ENCODE measurements at regions not wholly inside any gene's neighbourhood (a gene's known extent, or its start where the extent isn't known, plus 50 kb on each side); places are given as distances from the start of the nearest gene placed in this dataset.
"Not testable (repeated sequence)": the region's sequence is repeated elsewhere in the genome, so short reads cannot be mapped to it uniquely, and the experiment has no call there.

DNA sequence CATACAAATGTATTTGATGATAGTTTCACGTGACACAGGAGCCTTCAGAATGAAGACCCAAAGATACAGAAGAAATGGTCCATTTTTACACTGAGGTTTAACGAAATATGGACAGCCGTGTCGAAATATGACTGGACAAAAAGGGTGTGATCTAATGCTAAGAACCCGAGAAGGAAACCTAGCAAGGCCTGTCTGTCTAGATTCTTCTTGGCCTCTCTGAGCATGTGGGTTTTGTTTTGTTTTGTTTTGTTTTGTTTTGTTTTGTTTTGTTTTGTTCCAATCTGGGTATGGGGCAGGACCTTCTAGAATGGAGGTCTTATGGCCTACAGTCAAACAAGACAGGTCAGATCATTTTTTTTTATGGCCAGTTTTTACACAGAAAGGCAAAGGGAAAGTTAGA lies 242.7 kb upstream of the STT3B start:
- DNase-seq (ENCODE audit: low spot score), result no peak

DNA sequence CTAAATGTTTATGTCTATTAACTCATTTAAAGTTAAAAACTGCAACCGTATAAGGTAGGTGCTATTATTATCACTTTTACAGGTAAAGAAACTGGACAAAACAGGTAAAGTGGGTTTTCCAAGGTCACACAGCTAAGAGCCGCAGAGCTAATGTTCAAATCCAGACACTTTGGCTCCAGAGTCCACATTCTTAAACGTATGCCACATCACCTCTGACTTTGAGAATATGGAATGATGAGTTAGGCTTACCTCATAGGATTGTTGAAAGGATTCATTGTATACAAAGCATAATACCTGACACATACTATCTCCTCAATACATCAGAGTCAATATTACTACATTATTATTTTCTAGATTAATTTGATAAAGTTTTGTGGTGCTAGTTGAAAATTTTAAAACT lies 240.9 kb upstream of the STT3B start:
- DNase-seq (ENCODE audit: low spot score), result no peak

DNA sequence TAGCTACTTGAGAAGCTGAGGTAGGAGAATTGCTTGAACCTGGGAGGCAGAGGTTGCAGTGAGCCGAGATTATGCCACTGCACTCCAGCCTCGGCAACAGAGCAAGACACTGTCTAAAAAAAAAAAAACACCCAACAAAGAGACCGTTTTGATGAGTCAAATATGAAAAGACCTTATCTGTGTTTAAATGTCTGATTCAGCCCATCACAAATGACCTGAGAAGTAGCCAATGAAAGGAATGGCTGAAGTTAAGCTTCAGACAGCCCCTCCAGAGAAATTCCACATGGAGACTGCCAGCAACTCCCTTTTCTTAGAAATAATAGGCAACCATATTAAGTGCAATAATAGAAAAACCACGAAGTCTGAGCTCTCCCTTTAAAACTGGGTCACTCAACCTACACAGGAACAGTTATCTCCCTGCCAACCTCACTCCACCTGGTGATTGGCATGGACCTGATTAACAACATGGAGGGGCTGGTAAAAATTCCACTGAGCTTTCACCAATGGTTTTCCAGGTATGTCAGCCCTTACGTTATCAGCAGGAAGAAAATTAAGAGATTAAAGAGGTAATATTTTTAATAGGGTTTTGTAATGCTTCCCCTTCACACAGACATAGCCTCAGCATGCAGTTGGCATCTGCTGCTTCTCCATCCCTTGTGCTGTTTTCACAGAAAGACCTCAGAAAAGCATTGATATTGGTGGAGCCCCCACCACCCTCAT lies 238.1 kb upstream of the STT3B start:
- DNase-seq (ENCODE audit: low spot score), result no peak

DNA sequence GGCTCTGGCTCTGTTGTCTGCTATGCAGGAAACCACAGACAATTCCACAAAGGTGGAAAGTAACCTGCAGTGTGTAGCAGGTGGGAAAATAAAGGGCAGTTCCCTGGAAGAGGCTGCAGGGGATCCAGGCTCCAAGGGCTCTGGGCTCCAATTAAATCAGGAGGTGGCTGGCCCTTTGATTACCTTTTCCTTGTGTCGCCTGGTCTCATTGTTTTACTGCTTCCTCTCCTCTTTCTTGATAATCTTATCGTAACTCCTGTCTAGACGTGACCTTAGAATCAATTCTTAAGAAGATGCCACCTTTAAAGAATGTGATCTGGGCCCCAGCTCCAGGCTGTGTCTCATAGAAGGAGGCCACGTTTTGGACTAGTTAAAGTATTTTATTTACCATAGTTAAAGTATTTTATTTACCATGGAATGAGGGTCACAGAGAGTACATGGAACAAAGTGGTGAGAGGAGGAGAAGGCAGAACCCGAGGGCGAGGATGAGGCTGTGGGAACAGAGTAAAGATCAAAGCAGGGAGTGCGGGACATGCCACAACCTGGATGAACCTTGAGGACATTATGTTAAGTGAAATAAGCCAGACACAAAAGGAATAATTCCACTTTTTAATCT lies 237.5 kb upstream of the STT3B start:
- DNase-seq (ENCODE audit: low spot score), result peak; percentile 17

DNA sequence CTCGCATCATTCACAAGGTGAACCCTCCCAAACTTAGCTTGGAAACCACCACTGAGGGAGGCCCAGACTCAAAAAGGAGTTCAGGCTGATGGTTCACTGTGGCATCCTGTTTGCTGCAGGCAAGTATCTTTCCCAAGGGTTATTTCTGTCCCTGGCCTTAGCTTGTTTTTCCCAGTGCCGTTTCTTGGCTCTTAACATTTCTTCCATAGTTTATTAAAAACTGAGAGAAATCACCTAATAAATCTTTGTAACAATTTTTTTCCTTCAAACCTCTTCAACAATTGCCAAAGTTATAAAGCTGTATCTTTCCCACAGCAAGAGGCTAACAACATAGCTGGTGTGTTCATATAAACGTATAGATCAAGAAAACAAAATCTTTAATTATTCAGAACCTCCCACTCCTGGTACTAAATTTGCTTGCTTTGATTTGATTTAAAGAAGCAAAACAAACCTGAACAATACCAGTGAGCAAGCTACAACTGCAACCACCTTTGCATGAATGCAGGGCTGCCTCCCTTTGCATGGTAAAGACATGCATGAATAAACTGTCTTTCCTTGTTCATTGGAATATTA lies 234.9 kb upstream of the STT3B start:
- no peak for DNase-seq (ENCODE audit: low spot score)

DNA sequence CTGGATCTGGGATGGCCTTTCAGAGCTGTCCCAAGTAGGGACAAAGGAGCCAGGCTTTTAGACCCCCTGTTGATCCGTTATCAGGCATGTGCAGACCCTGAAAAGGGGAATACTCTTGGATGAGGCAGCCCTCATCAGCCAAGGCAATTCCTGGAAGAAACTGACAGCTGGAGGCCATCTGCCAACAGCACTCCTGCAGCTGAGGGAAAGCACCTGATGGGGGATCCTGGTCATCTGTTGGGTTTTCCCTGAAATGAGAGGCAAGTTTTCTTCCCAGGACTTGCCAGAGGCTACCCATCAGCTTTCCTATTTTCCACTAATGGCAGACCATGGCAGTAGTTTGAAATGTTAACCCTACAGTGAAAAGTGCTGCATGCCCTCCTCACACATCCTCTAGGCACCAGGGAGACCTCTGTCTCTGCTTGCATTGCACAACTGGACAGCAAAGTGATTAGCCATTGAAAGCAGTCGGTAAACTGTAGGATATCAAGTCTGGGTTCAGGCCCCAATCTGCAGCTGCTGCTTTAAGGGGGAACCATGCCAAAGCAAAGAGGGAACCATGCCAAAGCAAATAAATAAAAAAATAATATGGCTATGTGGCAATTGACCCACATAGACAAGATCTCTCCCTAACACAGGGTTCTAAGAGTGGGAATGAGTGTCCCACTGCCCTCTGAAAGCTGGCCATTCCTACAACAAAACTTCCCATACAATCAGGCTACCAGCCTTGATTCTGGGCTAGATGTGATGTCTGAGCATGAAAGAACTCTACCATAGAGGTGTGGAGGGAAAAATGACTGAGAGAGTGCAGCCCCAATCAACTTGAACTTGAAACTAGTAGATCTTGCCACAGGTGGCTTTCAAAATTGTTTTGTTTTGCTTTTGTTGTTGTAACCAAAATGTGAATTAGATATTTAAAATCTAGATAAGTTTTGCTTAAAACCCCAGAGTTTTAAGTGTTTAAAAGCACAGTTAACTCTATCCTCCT lies 232.0 kb upstream of the STT3B start:
- DNase-seq (ENCODE audit: low spot score), result no peak

DNA sequence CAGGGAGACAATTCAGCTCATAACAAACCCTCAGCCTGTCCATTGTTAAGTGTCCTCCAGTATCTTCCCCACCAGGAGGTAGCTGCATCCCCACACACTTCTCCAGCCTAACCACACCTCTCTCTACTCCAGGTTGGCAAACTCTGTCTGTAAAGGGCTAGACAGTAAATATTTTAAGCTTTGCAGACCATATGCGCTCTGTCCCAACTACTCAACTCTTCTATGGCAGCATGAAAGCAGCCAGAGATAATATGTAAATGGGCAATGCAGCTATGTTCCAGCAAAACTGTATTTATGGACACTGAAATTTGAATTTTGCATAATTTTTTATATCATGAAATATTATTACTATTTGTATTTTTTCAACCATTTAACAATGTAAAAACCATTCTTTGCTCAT lies 230.4 kb upstream of the STT3B start:
- no peak for DNase-seq (ENCODE audit: low spot score)

DNA sequence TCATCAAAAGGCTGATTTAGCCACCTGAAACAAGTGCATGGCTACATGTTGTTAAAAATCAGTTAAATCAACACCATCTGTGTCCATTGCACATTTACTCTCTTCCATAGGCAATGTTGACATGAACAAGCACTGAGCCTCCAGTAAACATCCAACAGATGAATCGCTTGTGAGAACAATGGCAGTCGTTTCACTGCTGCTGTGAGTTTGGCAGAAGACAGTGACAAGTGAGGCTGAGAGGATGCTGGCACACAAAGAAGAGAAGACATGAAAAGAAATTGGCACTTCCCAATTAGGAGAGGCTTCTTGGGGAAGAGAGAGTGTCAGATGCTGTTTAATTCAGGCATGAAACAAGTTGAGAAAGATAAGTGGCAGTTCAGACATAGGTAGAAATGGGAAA lies 227.4 kb upstream of the STT3B start:
- no peak for DNase-seq (ENCODE audit: low spot score)

DNA sequence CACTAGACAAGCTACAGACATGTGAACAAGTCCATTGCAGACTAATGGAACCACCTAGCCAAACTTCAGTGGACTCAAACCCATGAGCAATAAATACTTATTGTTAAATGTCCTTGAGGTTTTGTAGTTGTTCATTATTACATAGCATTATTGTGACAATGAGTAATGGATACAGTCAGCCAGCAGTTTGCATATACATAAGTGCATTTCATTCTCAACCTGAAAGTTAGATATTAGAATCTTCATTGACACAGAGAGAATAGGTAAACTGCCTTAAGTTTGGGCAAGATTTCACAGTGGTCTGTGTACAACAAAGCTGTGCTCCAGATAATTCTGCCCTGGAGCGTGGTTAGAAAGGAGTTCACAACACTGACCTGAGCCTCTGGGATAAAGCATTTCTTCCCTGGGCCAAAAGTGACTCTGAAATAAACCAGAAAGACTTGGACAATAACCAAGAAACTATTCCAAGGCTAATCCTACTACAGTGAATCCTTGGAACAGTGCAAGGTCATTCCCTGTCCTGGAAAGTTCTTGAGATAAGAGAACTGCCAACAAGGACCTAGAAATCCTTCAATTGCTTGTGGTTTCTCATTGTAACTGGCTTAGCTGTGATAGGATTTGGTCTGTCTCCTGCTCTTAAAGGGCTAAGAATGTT lies 225.5 kb upstream of the STT3B start:
- DNase-seq (ENCODE audit: low spot score), result no peak

DNA sequence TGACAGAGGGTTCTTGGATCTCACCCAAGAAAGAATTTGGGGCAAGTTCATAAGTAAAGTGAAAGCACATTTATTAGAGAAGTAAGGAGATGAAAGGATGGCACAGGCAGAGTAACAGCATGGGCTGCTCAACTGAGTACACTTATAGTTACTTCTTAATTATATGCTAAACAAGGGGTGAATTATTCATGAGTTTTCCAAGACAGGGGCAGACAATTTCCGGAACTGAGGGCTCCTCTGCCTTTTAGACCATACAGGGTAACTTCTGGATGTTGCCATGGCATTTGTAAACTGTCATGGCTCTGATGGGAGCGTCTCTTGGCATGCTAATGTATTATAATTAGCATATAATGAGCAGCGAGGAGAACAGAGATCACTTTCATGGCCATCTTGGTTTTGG lies 221.2 kb upstream of the STT3B start:
- DNase-seq (ENCODE audit: low spot score), result no peak

DNA sequence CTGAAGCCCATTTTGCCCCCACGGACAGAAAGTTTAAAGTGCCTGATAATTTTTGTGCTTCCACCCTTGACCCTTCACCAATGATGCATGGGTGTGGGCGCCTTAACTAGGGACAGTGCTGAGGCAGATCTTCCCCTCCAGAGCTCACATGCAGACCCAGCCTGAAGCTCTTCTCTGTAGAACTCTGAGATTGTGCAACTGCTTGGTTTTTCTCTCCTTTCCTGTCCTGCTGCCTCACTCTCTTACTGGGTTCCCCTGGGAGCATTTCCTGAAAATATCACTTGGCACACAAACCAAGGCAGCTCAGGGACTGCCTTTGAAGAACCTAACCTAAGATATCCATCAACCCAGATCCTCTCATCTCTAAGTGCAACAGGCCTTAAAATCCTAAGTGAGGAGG lies 220.3 kb upstream of the STT3B start:
- DNase-seq (ENCODE audit: low spot score), result no peak

DNA sequence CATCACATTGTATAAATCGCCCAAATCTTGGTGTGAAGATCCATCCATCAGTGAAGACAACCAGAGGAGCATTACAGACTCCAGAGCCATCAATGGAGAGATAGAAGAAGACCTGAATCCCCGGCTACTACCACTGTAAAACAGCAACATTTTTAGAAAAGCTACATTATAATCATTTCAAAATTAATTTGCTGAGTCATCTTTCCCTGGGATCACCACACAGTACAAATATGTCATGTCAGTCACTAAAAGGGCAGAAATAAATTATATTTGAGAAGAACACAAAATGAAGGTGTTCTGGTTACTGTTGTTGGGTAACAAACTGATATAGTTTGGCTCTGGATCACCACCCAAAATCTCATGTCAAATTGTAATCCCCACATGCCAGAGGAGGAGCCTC lies 218.5 kb upstream of the STT3B start:
- DNase-seq (ENCODE audit: low spot score), result no peak

DNA sequence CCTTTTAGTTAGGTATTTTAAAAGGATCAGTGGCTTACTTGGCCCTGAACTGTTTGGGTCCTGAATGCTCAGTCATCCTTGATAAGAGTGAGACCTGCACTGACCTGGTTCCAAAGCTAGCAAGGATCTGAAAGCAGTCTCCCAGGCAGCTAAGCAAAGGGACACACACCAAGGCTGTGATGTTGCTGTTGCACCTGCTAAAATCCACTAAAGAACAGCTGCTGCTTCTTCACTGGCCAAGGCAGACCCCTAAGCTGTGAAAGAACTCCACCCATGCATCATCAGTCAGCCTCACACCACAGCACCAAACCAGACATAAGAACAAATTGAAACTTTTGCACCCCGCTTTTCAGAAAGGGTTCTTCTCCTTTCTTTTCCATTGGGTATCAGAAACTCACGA lies 213.4 kb upstream of the STT3B start:
- no peak for DNase-seq (ENCODE audit: low spot score)

DNA sequence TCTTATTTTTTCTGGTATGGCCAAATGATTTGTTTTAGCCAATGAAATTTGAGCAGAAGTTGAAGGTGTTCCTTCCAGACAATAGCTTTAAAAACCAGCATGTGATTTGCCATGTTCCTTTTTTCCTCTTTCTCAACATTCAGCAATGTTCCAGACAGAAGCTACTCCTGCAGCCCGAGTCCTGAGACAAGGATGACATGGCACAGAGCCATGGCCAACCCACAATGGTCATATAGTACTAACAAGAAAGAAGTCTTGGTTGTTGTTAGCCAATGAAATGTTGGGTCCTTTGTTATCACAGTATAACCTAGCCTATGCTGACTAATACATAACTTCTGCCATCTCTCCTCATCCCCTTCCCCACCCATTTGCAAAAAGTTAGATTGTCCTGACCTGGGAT lies 211.1 kb upstream of the STT3B start:
- no peak for DNase-seq (ENCODE audit: low spot score)

DNA sequence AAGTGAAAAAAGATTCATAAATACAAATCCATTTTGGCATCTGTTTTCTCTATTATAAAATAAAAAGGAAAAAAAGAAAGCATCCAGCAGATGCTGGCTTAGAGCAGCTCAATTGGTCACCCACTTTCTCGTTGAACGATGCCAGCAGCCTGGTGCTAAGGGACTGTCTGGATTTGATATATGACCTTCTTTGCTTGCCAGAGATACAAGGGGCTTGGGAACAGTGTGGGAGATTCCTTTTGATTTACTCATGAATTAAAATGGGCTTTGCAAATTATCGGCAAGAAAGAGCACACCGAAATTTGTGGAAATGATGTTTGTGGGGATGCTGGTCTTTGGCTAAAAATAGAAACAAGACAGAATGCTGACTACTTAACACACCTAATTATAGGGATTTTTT lies 210.3 kb upstream of the STT3B start:
- no peak for DNase-seq (ENCODE audit: low spot score)

DNA sequence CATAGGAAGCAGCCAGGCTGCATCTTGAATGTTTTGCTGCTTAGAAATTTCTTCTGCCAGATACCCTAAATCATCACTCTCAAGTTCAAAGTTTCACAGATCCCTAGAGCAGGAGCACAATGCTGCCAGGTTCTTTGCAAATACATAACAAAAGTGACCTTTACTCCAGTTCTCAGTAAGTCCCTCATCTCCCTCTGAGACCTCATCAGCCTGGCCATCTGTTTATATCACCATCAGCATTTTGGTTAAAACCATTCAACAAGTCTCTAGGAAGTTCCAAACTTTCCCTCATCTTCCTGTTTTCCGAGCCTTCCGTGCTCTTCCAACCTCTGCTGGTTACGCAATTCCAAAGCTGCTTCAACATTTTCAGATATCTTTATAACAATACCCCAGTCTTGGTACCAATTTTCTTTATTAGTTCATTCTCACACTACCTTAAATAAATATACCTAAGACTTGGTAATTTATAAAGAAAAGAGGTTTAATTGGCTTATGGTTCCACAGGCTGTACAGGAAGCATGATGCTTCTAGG lies 204.8 kb upstream of the STT3B start:
- not testable (repeated sequence) for DNase-seq (ENCODE audit: low spot score)

DNA sequence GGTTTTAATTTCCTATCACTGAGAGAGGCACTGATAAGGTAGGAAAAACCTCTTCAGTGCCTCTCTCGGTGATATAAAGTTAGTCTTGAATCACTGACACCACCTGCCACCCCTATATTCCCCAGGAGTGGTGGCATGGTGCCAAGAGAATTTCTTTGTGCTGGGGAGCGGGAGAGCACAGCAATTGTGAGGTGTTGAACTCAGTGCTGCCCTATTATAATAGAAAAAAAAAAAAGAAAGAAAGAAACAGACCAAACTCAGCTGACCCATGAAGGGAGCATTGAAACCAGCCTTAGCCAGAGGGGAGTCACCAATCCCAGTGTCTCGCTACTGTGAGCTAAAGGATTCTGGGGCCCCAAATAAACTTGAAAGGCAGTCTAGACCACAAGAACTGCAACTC lies 201.4 kb upstream of the STT3B start:
- no peak for DNase-seq (ENCODE audit: low spot score)

DNA sequence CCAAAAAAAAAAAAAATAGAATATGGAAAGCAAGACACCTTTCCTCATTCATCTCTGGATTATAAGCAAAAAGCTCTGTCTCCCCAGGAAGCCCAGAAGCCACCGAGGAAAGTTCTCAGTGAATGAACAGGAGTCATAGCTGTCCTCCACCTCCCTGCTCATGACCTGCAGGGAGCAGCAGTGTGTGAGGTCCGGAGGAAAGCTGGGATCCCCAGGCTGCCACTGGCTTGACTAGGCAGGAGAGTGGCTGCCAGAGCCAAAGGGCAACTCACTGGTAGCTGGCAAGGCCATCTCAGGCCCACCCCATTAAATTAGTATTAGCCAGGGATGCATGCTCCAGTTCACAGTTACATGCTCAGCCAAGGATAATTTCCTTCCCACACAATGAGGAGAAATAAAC lies 191.6 kb upstream of the STT3B start:
- peak; percentile 35 for DNase-seq (ENCODE audit: low spot score)

DNA sequence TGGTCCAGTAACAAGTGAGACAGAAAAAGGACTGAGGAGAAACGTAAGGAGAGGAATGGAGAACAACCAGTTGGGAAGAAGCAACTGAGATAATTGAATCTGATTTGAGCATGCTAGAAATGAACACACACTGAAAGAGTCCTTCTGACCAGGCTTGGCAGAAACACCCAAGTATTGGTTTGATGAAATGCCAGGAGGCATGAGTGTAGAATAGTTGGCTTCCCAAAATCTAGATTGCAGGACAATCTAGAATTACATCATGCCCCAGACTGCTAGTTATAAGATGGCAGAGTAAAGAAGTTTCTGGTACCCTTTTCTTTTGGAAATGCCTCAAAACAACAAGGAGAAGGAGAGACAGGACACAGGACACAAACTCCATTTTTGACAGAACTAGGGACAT lies 189.7 kb upstream of the STT3B start:
- no peak for DNase-seq (ENCODE audit: low spot score)

DNA sequence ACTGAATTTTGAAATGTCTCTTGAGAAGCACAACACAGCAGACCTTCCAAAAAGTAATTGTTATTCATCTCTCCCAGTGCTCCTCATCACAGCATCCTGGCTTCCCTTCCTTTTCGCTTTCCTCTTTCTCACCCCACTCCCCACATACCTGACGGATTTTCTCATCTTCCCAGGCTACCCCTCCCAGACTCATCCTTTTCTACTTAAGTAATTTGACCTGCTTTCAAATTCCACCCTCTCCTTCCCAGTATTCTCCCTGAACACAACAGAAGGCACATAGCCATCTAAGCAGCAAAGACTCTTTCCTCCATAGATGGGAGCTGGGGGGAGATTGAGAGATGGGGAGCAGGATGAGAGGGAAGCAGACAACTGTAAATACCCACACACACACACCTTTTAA lies 187.1 kb upstream of the STT3B start:
- no peak for DNase-seq (ENCODE audit: low spot score)

DNA sequence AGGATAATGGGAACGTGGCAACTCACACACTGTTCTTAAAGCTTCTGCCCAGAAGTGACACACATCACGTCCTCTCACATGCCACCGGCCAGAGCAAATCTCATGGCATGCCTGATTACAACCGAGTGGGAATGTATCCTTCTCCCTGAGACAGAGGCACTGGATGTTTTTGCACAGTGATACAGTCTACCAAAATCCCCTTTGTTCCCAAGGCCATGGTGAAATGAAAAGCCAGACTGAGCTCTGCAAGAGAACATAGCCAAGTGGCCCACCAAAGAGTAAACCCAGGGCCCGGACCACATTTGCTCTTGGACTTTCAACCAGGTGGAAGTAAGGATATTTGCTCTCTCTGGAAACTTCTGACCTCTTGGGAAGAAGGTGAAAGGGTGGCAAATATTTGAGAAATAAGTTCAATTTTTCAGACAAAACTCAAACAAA lies 186.2 kb upstream of the STT3B start:
- no peak for DNase-seq (ENCODE audit: low spot score)
